HG02840 (cell line): ENCODE measurements at regions not wholly inside any gene's neighbourhood (a gene's known extent, or its start where the extent isn't known, plus 50 kb on each side); places are given as distances from the start of the nearest gene placed in this dataset.
"Not testable (repeated sequence)": the region's sequence is repeated elsewhere in the genome, so short reads cannot be mapped to it uniquely, and the experiment has no call there.

Source experiments
- ATAC-seq: cut with Tn5 transposase; IDR thresholded peaks from one replicate; pipeline ENCODE4 v1.9.1; 2021; ENCODE audit warnings: mild to moderate bottlenecking, moderate library complexity, moderate number of reproducible peaks; ENCODE audit not compliant: unreplicated experiment, low FRiP score

GRCh38 chr12:25615119-25615518 is 62.0 kb upstream of the LMNTD1 start:
- ATAC-seq: no peak

- no peak for ATAC-seq
Observed at GRCh38 chr12:25616286-25616685, 63.2 kb upstream of the LMNTD1 start.

- no peak for ATAC-seq
Observed at GRCh38 chr12:25617991-25618390, 64.9 kb upstream of the LMNTD1 start.

- no peak for ATAC-seq
Observed at GRCh38 chr12:25623816-25624215, 70.7 kb upstream of the LMNTD1 start.

- no peak for ATAC-seq
Observed at GRCh38 chr12:25625146-25625545, 72.1 kb upstream of the LMNTD1 start.

- no peak for ATAC-seq
Observed at GRCh38 chr12:25629341-25629740, 76.3 kb upstream of the LMNTD1 start.

GRCh38 chr12:25630735-25631515 is 77.8 kb upstream of the LMNTD1 start:
- ATAC-seq: not testable (repeated sequence)

GRCh38 chr12:25633149-25633548 is 80.1 kb upstream of the LMNTD1 start:
- not testable (repeated sequence) for ATAC-seq

GRCh38 chr12:25637752-25638151 is 84.7 kb upstream of the LMNTD1 start:
- ATAC-seq: no peak

- ATAC-seq: no peak
Observed at GRCh38 chr12:25639406-25639805, 86.3 kb upstream of the LMNTD1 start.

- ATAC-seq: no peak
Observed at GRCh38 chr12:25644979-25645378, 91.9 kb upstream of the LMNTD1 start.

GRCh38 chr12:25645427-25645826 is 92.3 kb upstream of the LMNTD1 start:
- no peak for ATAC-seq

- ATAC-seq: no peak
Observed at GRCh38 chr12:25651931-25652330, 98.8 kb upstream of the LMNTD1 start.

- ATAC-seq: no peak
Observed at GRCh38 chr12:25652371-25652770, 99.3 kb upstream of the LMNTD1 start.

- ATAC-seq: no peak
Observed at GRCh38 chr12:25653487-25654175, 100.5 kb upstream of the LMNTD1 start.

- ATAC-seq: no peak
Observed at GRCh38 chr12:25655702-25656101, 102.6 kb upstream of the LMNTD1 start.

- ATAC-seq: no peak
Observed at GRCh38 chr12:25659621-25660020, 106.5 kb upstream of the LMNTD1 start.

- no peak for ATAC-seq
Observed at GRCh38 chr12:25670076-25671055, 117.3 kb upstream of the LMNTD1 start.

- no peak for ATAC-seq
Observed at GRCh38 chr12:25675808-25676207, 122.7 kb upstream of the LMNTD1 start.

- ATAC-seq: no peak
Observed at GRCh38 chr12:25677232-25677937, 124.3 kb upstream of the LMNTD1 start.
